AG04450 (cell line): ENCODE measurements at regions not wholly inside any gene's neighbourhood (a gene's known extent, or its start where the extent isn't known, plus 50 kb on each side); places are given as distances from the start of the nearest gene placed in this dataset.

Source experiments
- CTCF ChIA-PET: fragments of 300-600, 350-600 bp; formaldehyde crosslinking; extraction: SDS; loops from one replicate; lab custom pipeline; 2022; ENCODE audit warnings: antibody characterized with exemption, inconsistent platforms; lab: Charles Lee
- POLR2A ChIA-PET: fragments of 350-600 bp; formaldehyde crosslinking; extraction: SDS; loops from one replicate; lab custom pipeline; 2021; ENCODE audit warnings: antibody characterized with exemption, inconsistent platforms; lab: Yijun Ruan, JAX
- DNase-seq: peaks from one replicate; pipeline ENCODE4 v3.0.0-alpha.2; 2011; ENCODE audit warnings: low read depth, low spot score
- H3K27ac ChIP-seq: one replicate; pipeline ENCODE4 v1.5.1; 2012; ENCODE audit warnings: low read depth, low read length, control low read depth
- H3K27me3 ChIP-seq: one replicate; pipeline ENCODE4 v1.6.0; 2012; ENCODE audit warnings: low read length; ENCODE audit not compliant: control insufficient read depth, insufficient read depth
- H3K4me3 ChIP-seq: 2 replicates; pipeline ENCODE4 v1.5.1; 2011; ENCODE audit warnings: mild to moderate bottlenecking, low read depth, low read length, control low read depth
- H3K9me3 ChIP-seq: 2 replicates; pipeline ENCODE4 v1.5.1; 2012; ENCODE audit warnings: low read length; ENCODE audit not compliant: control insufficient read depth, insufficient read depth
- CTCF ChIP-seq: IDR thresholded peaks from 2 replicates; pipeline ENCODE4 v1.5.1; 2011; ENCODE audit warnings: low read depth, low read length, control low read depth, inconsistent platforms

DNA sequence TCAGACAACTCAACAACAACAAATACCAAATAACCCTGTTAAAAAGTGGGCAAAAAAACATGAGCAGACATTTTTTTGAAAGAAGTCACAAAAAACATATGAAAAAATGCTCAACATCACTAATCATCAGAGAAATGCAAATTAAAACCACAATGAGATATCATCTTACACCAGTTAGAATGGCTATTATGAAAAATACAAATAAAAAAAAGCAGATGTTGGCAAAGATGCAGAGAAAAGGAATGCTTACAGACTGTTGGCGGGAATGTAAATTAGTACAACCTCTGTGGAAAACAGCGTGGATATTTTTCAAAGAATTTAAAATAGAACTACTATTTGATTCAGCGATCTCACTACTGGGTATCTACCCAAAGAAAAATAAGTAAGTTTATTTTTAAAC lies 114.0 kb downstream of the SLC38A4 start:
- POLR2A ChIA-PET = no interaction called here
- Histone ChIP-seq H3K9me3 (no peaks in the 10 kb centered on the region), H3K27ac (no peak overlapping the region), H3K4me3 (no peak overlapping the region), H3K27me3 (no peaks in the 10 kb centered on the region)
- no peak for TF ChIP-seq CTCF
- CTCF ChIA-PET = no interaction called here
- DNase-seq = no peak

GRCh38 chr12:46710125-46710743 lies 115.6 kb downstream of the SLC38A4 start:
- H3K27ac ChIP-seq = no peak overlapping the region
- CTCF ChIA-PET = no interaction called here
- POLR2A ChIA-PET = no interaction called here
- no peak for TF ChIP-seq CTCF
- no peaks in the 10 kb centered on the region for H3K27me3 ChIP-seq
- no peak overlapping the region for H3K4me3 ChIP-seq
- no peak for DNase-seq
- no peaks in the 10 kb centered on the region for H3K9me3 ChIP-seq

- ChIA-PET POLR2A (interaction anchor here (0.6 kb wide), 1 partner anchor 191 kb away, joined by 3 read pairs; no protein-coding TSS in a partner anchor), CTCF (no interaction called here)
- no peak for TF ChIP-seq CTCF
- no peaks in the 10 kb centered on the region for H3K27me3 ChIP-seq
- no peak overlapping the region for H3K27ac ChIP-seq
- peaks cover 2% of the 10 kb centered on the region; the same call in 1 of the 2 replicates for H3K9me3 ChIP-seq
- DNase-seq = no peak
- no peak overlapping the region for H3K4me3 ChIP-seq
These were observed 123.0 kb downstream of the SLC38A4 start for GRCh38 chr12:46702581-46703344.

DNA sequence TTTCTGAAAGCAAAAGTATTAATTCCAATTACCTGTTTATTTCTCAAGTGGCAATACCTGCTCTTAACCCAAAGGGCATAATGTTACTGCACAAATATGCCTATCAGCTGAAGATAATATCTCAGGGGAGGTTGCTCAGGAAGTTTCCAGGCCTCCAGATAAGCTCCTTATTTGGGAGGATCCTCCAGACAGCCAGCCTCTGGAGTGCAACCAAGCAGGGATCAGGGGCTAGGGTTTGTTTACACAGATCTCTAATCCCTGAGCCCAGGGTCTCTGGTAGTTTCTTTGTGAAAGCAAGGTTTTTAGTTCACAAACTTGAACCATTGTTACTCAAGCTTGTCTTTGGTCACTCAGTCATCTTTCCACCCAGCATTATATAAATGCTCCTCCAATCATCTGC lies 124.4 kb downstream of the SLC38A4 start:
- Histone ChIP-seq H3K27ac (no peak overlapping the region), H3K27me3 (no peaks in the 10 kb centered on the region), H3K4me3 (no peak overlapping the region), H3K9me3 (peaks cover 3% of the 10 kb centered on the region; the same call in 1 of the 2 replicates)
- no peak for DNase-seq
- ChIA-PET CTCF (no interaction called here), POLR2A (no interaction called here)
- no peak for TF ChIP-seq CTCF

DNA sequence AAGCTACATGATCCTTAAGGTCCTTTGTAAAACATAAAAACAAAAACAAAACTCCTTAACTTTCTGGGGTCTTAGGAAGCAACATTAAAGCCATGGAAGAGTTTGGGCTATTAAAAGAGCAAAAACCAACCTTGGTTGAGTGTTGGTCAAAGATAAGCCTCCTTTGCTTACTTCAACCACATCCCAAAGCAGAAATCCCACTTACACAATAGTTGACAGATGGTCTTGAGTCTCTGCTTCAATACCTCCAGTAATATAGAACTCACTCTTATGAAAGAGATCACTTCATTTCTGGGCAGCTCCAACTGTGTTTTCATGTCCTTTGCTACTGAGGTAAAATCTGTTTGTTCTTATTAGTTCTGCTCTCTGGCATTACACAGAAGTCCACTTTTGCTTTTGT lies 125.8 kb downstream of the SLC38A4 start:
- DNase-seq = no peak
- Histone ChIP-seq H3K4me3 (no peak overlapping the region), H3K27me3 (no peaks in the 10 kb centered on the region), H3K9me3 (peaks cover 3% of the 10 kb centered on the region; the same call in 1 of the 2 replicates), H3K27ac (no peak overlapping the region)
- TF ChIP-seq CTCF = no peak
- ChIA-PET POLR2A (no interaction called here), CTCF (no interaction called here)
